ENCODE measurements at regions not wholly inside any gene's neighbourhood (a gene's known extent, or its start where the extent isn't known, plus 50 kb on each side); places are given as distances from the start of the nearest gene placed in this dataset.

GRCh38 chr7:155864271-155864985 lies 52.2 kb upstream of the SHH start:
- no peak for TF ChIP-seq CTCF (conservative IDR thresholded peaks at IDR 0.05; ENCODE audit: low read depth, low read length)
- no peak for TF ChIP-seq EZH2 (IDR thresholded peaks at IDR 0.05; ENCODE audit: borderline replicate concordance, low read depth, low read length, poor library complexity, severe bottlenecking)
